Naive thymus-derived CD4-positive, alpha-beta T cell (primary cell): ENCODE measurements at regions not wholly inside any gene's neighbourhood (a gene's known extent, or its start where the extent isn't known, plus 50 kb on each side); places are given as distances from the start of the nearest gene placed in this dataset.

Experiments
- ATAC-seq: fragments of 150-1000 bp; cut with Tn5 transposase; 2 replicates; pipeline ENCODE4 v1.10.0; 2021; ENCODE audit warnings: mild to moderate bottlenecking, moderate library complexity
- CTCF ChIA-PET: fragments of 350-600 bp; sonication (Branson Sonifier 250); formaldehyde crosslinking; loops from one replicate; lab custom pipeline; 2021; ENCODE audit warnings: antibody characterized with exemption; lab: Charles Lee
- POLR2A ChIA-PET: fragments of 350-600 bp; sonication (Branson Sonifier 250); formaldehyde crosslinking; loops from one replicate; lab custom pipeline; 2021; ENCODE audit warnings: antibody characterized with exemption, inconsistent platforms; lab: Charles Lee
- DNase-seq, 9 donors: peaks; one replicate each; pipeline versions ENCODE4 v3.0.0 to v3.0.0-alpha.2; 2020 to 2022; ENCODE audit warnings: mixed read lengths in 1 of 9
- H3K27ac ChIP-seq: one replicate; pipeline ENCODE4 v1.7.0; 2013; ENCODE audit warnings: mild to moderate bottlenecking, low read depth, low read length, moderate library complexity
- H3K27me3 ChIP-seq, 2 donors: one replicate each; pipeline ENCODE4 v1.7.0; 2013; ENCODE audit warnings: low read length in 2 of 2, mild to moderate bottlenecking in 2 of 2, moderate library complexity in 2 of 2; ENCODE audit not compliant: control insufficient read depth in 2 of 2, insufficient read depth in 2 of 2
- H3K36me3 ChIP-seq, 3 experiments: 1 replicate in 2 of 3; 2 replicates in 1 of 3; pipeline ENCODE4 v1.7.0; 2013; ENCODE audit warnings: low read length in 3 of 3, mild to moderate bottlenecking in 3 of 3, moderate library complexity in 1 of 3; ENCODE audit not compliant: insufficient read depth in 3 of 3, control insufficient read depth in 2 of 3
- H3K4me1 ChIP-seq, 2 donors: one replicate each; pipeline ENCODE4 v1.7.0; 2013; ENCODE audit warnings: low read length in 2 of 2, mild to moderate bottlenecking in 2 of 2, moderate library complexity in 1 of 2; ENCODE audit not compliant: control insufficient read depth in 2 of 2, insufficient read depth in 2 of 2
- H3K4me3 ChIP-seq: 2 replicates; pipeline ENCODE4 v1.7.0; 2013; ENCODE audit warnings: mild to moderate bottlenecking, low read length
- H3K9me3 ChIP-seq, 3 experiments: 1 replicate in 2 of 3; 2 replicates in 1 of 3; pipeline ENCODE4 v1.7.0; 2013; ENCODE audit warnings: low read length in 3 of 3; ENCODE audit not compliant: control insufficient read depth in 2 of 3
- H3K27ac Mint-ChIP-seq, 9 donors: one replicate each; pipeline ENCODE4 v1.8.0; 2020 to 2022; ENCODE audit warnings: mixed read lengths in 9 of 9, mild to moderate bottlenecking in 8 of 9, moderate library complexity in 5 of 9, inconsistent platforms in 2 of 9
- H3K27me3 Mint-ChIP-seq, 5 donors: one replicate each; pipeline ENCODE4 v1.8.0; 2021 to 2022; ENCODE audit warnings: mixed read lengths in 5 of 5, mild to moderate bottlenecking in 1 of 5
- H3K36me3 Mint-ChIP-seq, 5 donors: one replicate each; pipeline ENCODE4 v1.8.0; 2020 to 2022; ENCODE audit warnings: mixed read lengths in 5 of 5, mild to moderate bottlenecking in 3 of 5, inconsistent platforms in 1 of 5
- H3K4me1 Mint-ChIP-seq, 7 donors: one replicate each; pipeline ENCODE4 v1.8.0; 2020 to 2022; ENCODE audit warnings: mixed read lengths in 7 of 7, mild to moderate bottlenecking in 3 of 7, inconsistent platforms in 1 of 7
- H3K4me3 Mint-ChIP-seq, 10 donors: one replicate each; pipeline ENCODE4 v1.8.0; 2020 to 2022; ENCODE audit warnings: mild to moderate bottlenecking in 10 of 10, mixed read lengths in 10 of 10, moderate library complexity in 6 of 10, inconsistent platforms in 2 of 10
- H3K9me3 Mint-ChIP-seq, 11 donors: one replicate each; pipeline ENCODE4 v1.8.0; 2020 to 2022; ENCODE audit warnings: mixed read lengths in 11 of 11, mild to moderate bottlenecking in 4 of 11, inconsistent platforms in 1 of 11, moderate library complexity in 1 of 11
- intact Hi-C, 2 donors: fragments of 100-400 bp; cut with micrococcal nuclease; formaldehyde crosslinking; loops; one replicate each; pipeline ENCODE4 v1.15.1; 2023

DNA sequence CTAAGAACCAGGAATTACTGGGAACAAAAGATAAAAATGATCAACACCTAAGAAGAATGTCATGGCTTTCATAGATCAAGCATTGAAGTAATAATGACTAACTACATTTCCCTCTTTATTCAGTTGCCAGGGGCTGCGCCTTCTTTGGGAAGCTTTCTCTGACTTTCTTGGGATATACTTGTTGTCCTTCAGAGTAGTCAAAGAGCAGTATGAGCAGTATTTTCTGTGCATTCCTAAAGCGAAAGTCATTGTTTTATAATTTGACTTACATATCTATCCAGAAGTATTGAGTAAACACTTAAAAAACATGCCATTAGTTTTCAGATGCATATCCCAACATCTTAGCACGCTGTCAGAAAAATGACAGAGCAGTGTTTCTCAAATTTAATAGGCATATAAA, 2412.4 kb downstream of the PCDH9 start:
- H3K36me3 ChIP-seq: no peaks in the 10 kb centered on the region
- no peak overlapping the region for H3K27ac Mint-ChIP-seq
- H3K27me3 Mint-ChIP-seq: no peaks in the 10 kb centered on the region
- no peaks in the 10 kb centered on the region for H3K4me1 Mint-ChIP-seq
- ATAC-seq: no peak
- intact Hi-C loops: no loop called here
- peaks cover 0 to 23% (median 5%) of the 10 kb centered on the region in 11 donors for H3K9me3 Mint-ChIP-seq
- H3K4me3 ChIP-seq: no peak overlapping the region
- no peaks in the 10 kb centered on the region for H3K4me1 ChIP-seq
- no peak overlapping the region for H3K27ac ChIP-seq
- ChIA-PET POLR2A (no interaction called here), CTCF (no interaction called here)
- H3K36me3 Mint-ChIP-seq: no peaks in the 10 kb centered on the region
- H3K27me3 ChIP-seq: no peaks in the 10 kb centered on the region
- no peaks in the 10 kb centered on the region for H3K9me3 ChIP-seq
- no peak overlapping the region for H3K4me3 Mint-ChIP-seq
- DNase-seq: no peak

DNA sequence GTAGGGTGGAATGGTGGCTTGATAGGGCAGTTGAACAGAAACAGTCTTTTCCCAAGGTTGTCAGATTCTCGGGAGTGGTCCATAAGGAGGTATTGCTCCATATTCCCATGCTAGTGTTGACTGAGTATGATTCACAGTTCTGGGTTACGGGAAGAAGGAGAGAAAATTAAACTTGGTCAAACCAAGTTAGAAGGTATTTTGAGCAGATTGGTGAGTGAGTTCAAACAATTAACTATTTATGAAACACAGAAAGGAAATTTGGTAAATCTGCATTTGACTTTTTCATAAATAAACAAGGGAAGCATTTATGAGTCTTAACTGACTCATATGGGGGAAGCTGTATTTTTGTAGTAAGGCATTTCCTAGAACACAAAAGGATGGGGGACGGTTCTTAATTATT, 2419.4 kb downstream of the PCDH9 start:
- CTCF ChIA-PET: no interaction called here
- no peaks in the 10 kb centered on the region for H3K27me3 Mint-ChIP-seq
- Histone ChIP-seq H3K9me3 (no peaks in the 10 kb centered on the region), H3K36me3 (no peaks in the 10 kb centered on the region), H3K4me1 (no peaks in the 10 kb centered on the region), H3K27ac (no peak overlapping the region), H3K27me3 (no peaks in the 10 kb centered on the region), H3K4me3 (no peak overlapping the region)
- no peak for DNase-seq
- H3K4me1 Mint-ChIP-seq: no peaks in the 10 kb centered on the region
- POLR2A ChIA-PET: no interaction called here
- no peaks in the 10 kb centered on the region for H3K36me3 Mint-ChIP-seq
- H3K27ac Mint-ChIP-seq: no peak overlapping the region
- H3K9me3 Mint-ChIP-seq: peaks cover 0 to 25% (median 12%) of the 10 kb centered on the region in 11 donors
- ATAC-seq: no peak
- H3K4me3 Mint-ChIP-seq: no peak overlapping the region
- intact Hi-C loops: no loop called here

DNA sequence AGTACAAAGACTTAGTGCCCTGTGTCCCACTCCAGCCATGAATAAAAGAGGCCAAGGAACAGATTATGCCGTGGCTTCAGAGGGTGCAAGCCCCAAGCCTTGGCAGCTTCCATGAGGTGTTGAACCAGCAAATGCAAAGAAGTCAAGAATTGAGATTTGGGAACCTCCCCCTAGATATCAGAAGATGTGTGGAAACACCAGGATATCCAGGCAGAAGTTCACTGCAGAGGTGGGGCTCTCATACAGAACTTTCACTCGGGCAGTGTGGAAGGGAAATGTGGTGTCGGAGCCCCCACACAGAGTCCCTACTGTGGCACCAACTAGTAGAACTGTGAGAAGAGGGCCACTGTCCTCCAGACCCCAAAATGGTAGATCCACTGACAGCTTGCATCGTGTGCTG, 2421.4 kb downstream of the PCDH9 start:
- no peak overlapping the region for H3K27ac Mint-ChIP-seq
- no peaks in the 10 kb centered on the region for H3K36me3 Mint-ChIP-seq
- POLR2A ChIA-PET: no interaction called here
- Histone ChIP-seq H3K27me3 (no peaks in the 10 kb centered on the region), H3K9me3 (no peaks in the 10 kb centered on the region), H3K4me1 (no peaks in the 10 kb centered on the region), H3K36me3 (no peaks in the 10 kb centered on the region), H3K4me3 (no peak overlapping the region), H3K27ac (no peak overlapping the region)
- DNase-seq (no peak), ATAC-seq (no peak)
- intact Hi-C loops: no loop called here
- CTCF ChIA-PET: no interaction called here
- H3K9me3 Mint-ChIP-seq: peaks cover 0 to 21% (median 12%) of the 10 kb centered on the region in 11 donors
- no peaks in the 10 kb centered on the region for H3K4me1 Mint-ChIP-seq
- H3K27me3 Mint-ChIP-seq: no peaks in the 10 kb centered on the region
- no peak overlapping the region for H3K4me3 Mint-ChIP-seq

- POLR2A ChIA-PET: no interaction called here
- DNase-seq (no peak), ATAC-seq (no peak)
- intact Hi-C loops: no loop called here
- no peaks in the 10 kb centered on the region for H3K36me3 Mint-ChIP-seq
- H3K36me3 ChIP-seq: no peaks in the 10 kb centered on the region
- no peak overlapping the region for H3K4me3 ChIP-seq
- no peak overlapping the region for H3K27ac Mint-ChIP-seq
- no peaks in the 10 kb centered on the region for H3K4me1 Mint-ChIP-seq
- no peaks in the 10 kb centered on the region for H3K9me3 ChIP-seq
- H3K9me3 Mint-ChIP-seq: peaks cover 0 to 21% (median 0%) of the 10 kb centered on the region in 11 donors
- H3K27ac ChIP-seq: no peak overlapping the region
- H3K27me3 Mint-ChIP-seq: no peaks in the 10 kb centered on the region
- no peaks in the 10 kb centered on the region for H3K4me1 ChIP-seq
- H3K27me3 ChIP-seq: no peaks in the 10 kb centered on the region
- H3K4me3 Mint-ChIP-seq: no peak overlapping the region
- CTCF ChIA-PET: no interaction called here
Measured at GRCh38 chr13:64801768-64802167, 2428.4 kb downstream of the PCDH9 start.

- Histone ChIP-seq H3K27ac (no peak overlapping the region), H3K36me3 (no peaks in the 10 kb centered on the region), H3K9me3 (no peaks in the 10 kb centered on the region), H3K4me1 (no peaks in the 10 kb centered on the region), H3K4me3 (no peak overlapping the region), H3K27me3 (no peaks in the 10 kb centered on the region)
- no peaks in the 10 kb centered on the region for H3K4me1 Mint-ChIP-seq
- POLR2A ChIA-PET: no interaction called here
- ATAC-seq (no peak), DNase-seq (no peak)
- H3K4me3 Mint-ChIP-seq: no peak overlapping the region
- peaks cover 0 to 29% (median 4%) of the 10 kb centered on the region in 11 donors for H3K9me3 Mint-ChIP-seq
- H3K36me3 Mint-ChIP-seq: no peaks in the 10 kb centered on the region
- no peak overlapping the region for H3K27ac Mint-ChIP-seq
- intact Hi-C loops: no loop called here
- CTCF ChIA-PET: no interaction called here
- no peaks in the 10 kb centered on the region for H3K27me3 Mint-ChIP-seq
Measured at GRCh38 chr13:64798422-64798821, 2431.7 kb downstream of the PCDH9 start.

DNA sequence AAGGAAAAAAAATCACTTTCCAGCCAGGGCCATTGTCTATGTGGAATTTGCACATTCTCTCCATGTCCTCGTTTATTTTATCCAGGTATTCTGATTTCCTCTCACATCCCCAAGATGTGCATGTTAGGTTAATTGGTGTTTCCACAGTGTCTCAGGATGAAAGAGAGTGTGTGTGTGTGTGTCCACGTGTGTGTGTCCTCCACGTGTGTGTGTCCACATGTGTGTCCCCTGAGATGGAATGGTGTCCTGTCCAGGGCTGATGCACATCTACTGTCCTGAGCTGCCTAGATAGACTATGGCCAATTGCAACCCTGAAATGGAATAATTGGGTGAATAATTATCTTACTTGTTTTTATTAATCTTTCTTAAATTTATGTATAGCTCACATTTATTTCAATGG, 2436.5 kb downstream of the PCDH9 start:
- H3K36me3 ChIP-seq: no peaks in the 10 kb centered on the region
- H3K27me3 ChIP-seq: no peaks in the 10 kb centered on the region
- intact Hi-C loops: no loop called here
- Mint-ChIP-seq H3K27me3 (no peaks in the 10 kb centered on the region), H3K4me3 (no peak overlapping the region), H3K36me3 (no peaks in the 10 kb centered on the region), H3K4me1 (no peaks in the 10 kb centered on the region), H3K27ac (no peak overlapping the region), H3K9me3 (peaks cover 0 to 23% (median 6%) of the 10 kb centered on the region in 11 donors)
- CTCF ChIA-PET: no interaction called here
- no peak overlapping the region for H3K4me3 ChIP-seq
- no peak overlapping the region for H3K27ac ChIP-seq
- no peak for DNase-seq
- H3K4me1 ChIP-seq: no peaks in the 10 kb centered on the region
- ATAC-seq: no peak
- POLR2A ChIA-PET: no interaction called here
- H3K9me3 ChIP-seq: no peaks in the 10 kb centered on the region

DNA sequence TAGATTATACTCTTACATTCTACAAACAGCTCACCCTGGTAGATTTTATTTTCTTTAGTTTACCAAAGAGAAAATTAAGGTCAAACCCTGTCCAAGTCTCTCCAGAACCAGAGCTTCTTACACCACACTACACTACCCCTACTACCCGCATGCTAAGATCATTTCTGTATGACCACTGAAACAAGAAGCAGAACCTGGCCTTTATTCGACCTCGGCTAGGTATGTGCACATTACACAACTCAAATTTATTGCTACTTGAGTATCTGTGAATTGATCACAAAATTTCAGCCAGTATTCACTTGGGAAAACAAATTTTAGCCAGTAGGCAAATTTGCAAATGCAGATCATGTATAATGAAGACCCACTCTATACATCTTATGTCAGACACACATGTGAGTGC, 2437.0 kb downstream of the PCDH9 start:
- Mint-ChIP-seq H3K9me3 (peaks cover 0 to 23% (median 6%) of the 10 kb centered on the region in 11 donors), H3K36me3 (no peaks in the 10 kb centered on the region), H3K27ac (no peak overlapping the region), H3K4me1 (no peaks in the 10 kb centered on the region), H3K27me3 (no peaks in the 10 kb centered on the region), H3K4me3 (no peak overlapping the region)
- no peaks in the 10 kb centered on the region for H3K27me3 ChIP-seq
- H3K4me3 ChIP-seq: no peak overlapping the region
- no peaks in the 10 kb centered on the region for H3K4me1 ChIP-seq
- H3K36me3 ChIP-seq: no peaks in the 10 kb centered on the region
- H3K27ac ChIP-seq: no peak overlapping the region
- intact Hi-C loops: no loop called here
- ATAC-seq: no peak
- H3K9me3 ChIP-seq: no peaks in the 10 kb centered on the region
- DNase-seq: no peak
- ChIA-PET POLR2A (no interaction called here), CTCF (no interaction called here)
